HG03558 (cell line): ENCODE measurements at regions not wholly inside any gene's neighbourhood (a gene's known extent, or its start where the extent isn't known, plus 50 kb on each side); places are given as distances from the start of the nearest gene placed in this dataset.

Experiments used
- ATAC-seq: cut with Tn5 transposase; IDR thresholded peaks from one replicate; pipeline ENCODE4 v1.9.1; 2021; ENCODE audit warnings: moderate number of reproducible peaks; ENCODE audit not compliant: unreplicated experiment; ENCODE audit errors: extremely low read depth

- no peak for ATAC-seq
Observed at GRCh38 chr5:124796495-124796894, 50.1 kb upstream of the ZNF608 start.

GRCh38 chr5:124797665-124798087 is 51.2 kb upstream of the ZNF608 start:
- ATAC-seq = no peak

DNA sequence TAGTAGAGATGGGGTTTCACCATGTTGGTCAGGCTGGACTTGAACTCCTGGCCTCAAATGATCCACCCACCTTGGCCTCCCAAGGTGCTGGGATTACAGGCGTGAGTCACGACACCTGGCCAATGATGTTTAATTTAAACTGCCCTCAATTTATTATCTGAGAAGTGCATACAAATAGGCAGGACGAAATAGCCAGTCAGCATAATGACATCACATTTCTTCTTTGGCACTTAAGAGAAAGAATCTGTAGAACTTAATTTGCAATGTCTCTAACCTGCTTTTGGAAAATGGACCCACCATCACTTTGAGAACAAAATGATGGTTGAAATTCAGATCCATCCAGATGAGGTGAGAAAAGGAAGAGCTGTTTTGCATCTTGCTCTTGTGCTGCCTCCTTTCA is 52.5 kb upstream of the ZNF608 start:
- ATAC-seq = no peak

- ATAC-seq = no peak
Observed at GRCh38 chr5:124801551-124801950, 55.1 kb upstream of the ZNF608 start.

GRCh38 chr5:124803617-124804323 is 57.3 kb upstream of the ZNF608 start:
- no peak for ATAC-seq

DNA sequence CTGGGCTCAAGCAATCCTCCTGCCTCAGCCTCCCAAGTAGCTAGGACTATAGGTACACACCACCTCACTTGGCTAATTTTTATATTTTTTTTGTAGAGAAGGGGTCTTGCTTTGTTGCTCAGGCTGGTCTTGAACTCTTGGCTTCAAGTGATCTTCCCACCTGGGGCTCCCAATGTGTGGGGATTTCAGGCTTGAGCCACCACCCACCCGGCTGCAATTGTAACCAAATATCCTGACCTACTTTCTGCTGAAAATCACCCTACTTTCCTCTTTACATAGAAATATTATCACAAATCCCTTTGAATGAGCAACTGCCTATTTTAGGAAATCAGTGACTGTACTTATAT is 59.6 kb upstream of the ZNF608 start:
- no peak for ATAC-seq

- ATAC-seq = no peak
Observed at GRCh38 chr5:124806373-124807077, 60.1 kb upstream of the ZNF608 start.

DNA sequence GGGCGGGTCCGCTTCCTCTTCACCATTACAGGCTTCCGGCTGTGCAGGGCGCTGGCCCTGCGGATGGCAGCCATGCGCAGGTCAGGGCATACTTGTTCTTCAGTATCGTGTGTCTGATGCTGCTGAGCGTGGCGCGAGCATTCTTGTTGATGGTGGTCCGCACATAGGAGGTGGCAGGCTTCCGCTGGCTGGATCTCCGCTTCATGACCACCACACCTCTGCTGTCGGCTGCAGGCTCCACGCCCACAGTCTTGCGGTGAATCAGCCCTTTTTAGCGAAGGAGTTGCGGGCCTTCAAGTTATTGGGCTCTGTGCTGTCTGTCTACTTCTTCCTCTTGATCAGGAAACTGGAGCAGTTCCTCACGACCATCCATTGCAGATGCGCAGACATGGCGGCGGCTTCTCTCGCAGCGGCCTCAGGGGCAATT is 62.4 kb upstream of the ZNF608 start:
- ATAC-seq = no peak

- no peak for ATAC-seq
Observed at GRCh38 chr5:124810396-124811006, 64.1 kb upstream of the ZNF608 start.

DNA sequence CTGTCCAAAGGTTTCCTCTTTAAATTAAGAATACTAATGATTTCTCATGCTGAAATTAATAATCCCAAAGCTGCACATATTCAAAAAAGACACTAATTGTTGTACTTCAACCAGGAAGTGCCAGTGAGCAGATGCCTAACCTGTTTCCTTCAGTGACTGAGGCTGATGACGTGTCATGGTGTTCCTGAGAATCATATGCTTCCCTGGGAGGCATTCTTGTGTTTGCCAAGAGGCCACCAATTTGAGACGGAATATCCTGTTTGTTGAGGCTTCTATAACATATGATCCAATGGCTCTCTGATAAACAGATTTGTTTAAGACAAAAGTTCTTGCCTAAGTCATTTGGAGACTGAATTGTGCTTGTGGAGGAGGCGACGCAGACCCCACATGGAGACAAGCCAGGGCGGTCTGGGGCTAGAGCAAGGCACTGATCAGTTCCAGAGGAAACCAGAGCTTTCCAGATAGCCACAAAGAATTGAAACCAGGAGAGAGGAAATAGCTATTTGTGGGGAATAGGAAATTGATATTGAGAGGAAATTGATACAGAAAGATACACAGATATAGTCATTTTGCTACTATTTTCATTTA is 66.4 kb upstream of the ZNF608 start:
- ATAC-seq = no peak

DNA sequence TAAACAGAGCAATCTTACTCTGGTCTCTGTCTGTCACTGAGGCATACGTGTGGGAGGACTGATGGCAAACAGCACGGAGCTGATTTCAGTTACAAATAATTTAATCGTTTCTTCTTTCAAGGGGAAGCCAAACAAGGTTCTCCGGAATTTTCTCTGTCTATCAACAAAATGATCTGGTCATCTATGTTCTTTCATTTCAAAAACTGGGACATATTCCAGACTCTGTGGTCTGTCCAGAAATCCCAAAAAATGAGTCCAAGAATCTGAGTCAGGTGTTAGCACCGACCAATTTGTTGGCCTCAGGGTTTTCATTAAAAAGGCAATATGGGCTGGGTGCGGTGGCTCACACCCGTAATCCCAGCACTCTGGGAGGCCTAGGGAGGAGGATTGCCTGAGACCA is 69.9 kb upstream of the ZNF608 start:
- ATAC-seq = no peak

DNA sequence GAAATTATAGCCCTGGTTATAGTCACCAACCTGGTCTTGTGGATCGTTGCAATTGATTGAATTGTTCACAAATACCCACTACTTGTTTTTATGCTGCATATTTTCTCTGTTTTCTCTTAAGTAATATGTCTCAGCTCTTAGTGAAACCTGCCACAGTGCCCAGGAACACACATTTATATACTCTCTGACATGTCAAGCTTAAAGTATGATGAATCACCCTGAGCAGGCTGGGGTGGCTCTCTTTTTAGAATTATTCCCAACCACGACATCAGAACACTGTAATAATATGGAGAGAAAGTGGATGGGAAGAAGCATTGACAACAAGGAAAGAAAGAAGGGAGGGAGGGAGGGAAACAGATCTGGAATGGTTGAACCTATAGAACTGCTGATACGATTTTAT is 72.8 kb upstream of the ZNF608 start:
- no peak for ATAC-seq

GRCh38 chr5:124822647-124823046 is 76.2 kb upstream of the ZNF608 start:
- ATAC-seq = no peak

GRCh38 chr5:124823380-124823779 is 76.9 kb upstream of the ZNF608 start:
- ATAC-seq = no peak

GRCh38 chr5:124824637-124825158 is 78.3 kb upstream of the ZNF608 start:
- no peak for ATAC-seq

DNA sequence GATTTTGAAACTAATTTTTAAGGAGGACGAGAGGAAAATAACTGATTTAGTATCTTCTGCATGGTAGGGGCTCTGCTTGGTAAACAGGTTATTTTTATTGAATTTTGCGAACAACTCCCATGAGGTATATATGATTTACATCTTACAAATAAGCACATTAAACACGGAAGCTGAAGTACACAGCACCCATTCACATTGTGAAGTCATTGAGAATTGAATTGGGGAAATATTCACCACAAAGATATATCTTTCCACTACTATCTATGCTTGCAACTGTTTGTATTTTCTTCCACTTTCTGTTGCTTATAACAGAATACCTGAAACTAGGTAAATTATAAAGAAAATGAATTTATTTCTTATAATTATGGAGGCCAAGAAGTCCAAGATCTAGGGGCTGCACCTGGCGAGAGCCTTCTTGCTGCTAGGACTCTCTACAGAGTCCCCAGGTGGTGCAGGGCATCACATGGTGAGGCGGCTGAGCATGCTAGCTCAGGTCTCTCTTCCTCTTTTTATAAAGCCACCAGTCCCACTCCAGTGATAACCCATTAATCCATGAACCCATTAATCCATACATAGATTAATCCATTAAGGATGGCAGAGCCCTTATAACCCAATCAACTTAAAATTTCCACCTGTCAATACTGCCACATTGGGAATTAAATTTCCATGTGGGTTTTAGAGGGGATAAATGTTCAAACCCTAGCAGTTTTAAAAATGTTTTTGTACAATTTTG is 79.0 kb upstream of the ZNF608 start:
- ATAC-seq = peak; percentile 68

GRCh38 chr5:124825983-124826337 is 79.5 kb upstream of the ZNF608 start:
- ATAC-seq = no peak

GRCh38 chr5:124828731-124829234 is 82.3 kb upstream of the ZNF608 start:
- ATAC-seq = no peak

DNA sequence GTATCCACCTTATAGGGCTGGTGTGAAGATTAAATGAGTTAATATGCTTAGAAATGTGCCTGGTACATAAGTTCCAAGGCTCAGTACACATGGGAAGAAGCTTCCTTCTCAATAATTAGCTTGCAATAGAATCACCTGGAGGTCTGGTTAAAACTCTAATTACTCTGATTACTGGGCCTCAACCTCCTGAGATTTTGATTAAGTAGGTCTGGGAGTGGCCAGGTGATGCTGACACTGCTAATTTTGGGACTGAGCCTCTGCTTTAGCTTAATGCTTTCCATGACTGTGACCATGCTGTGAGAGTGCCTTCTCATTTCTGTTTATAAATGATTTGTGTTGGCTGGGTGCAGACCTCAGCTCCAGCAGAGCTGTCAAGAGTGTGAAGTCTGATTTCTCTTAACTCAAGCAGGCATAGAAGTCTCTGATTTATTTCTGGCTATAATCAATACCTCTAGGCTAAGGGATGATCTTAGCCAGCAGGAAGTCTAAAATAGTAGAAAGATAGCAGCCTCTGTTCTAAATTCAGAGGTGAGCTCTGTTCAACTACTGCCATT is 85.3 kb upstream of the ZNF608 start:
- ATAC-seq = no peak

DNA sequence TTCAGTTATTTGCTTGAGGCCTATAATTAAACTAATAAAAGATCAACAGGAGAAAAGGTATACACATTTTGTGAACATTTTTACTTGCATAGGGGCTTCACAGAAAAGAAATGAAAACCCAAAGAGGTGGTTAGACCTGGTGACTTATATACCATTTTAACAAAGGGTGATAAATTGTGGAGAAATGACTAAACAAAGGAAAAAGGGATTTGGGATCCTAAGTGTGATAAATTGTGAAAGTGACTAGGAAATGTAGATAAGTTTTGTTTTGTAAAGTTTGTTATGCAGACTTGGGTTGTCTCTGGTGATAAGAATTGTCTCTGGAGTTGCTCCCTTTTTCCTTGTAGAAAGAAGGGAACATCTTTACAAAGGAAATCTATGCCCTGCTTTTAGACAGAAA is 86.1 kb upstream of the ZNF608 start:
- no peak for ATAC-seq
